HG03432 (cell line): ENCODE measurements at regions not wholly inside any gene's neighbourhood (a gene's known extent, or its start where the extent isn't known, plus 50 kb on each side); places are given as distances from the start of the nearest gene placed in this dataset.

ENCODE experiments used
- ATAC-seq: cut with Tn5 transposase; IDR thresholded peaks from one replicate; pipeline ENCODE4 v1.9.1; 2021; ENCODE audit warnings: mild to moderate bottlenecking, moderate library complexity; ENCODE audit not compliant: unreplicated experiment

- no peak for ATAC-seq
These were observed 304.4 kb downstream of the RRAGC start for GRCh38 chr1:38555130-38555529.

- ATAC-seq, result no peak
These were observed 308.0 kb downstream of the RRAGC start for GRCh38 chr1:38551318-38552307.

- no peak for ATAC-seq
These were observed 310.4 kb downstream of the RRAGC start for GRCh38 chr1:38549191-38549590.

GRCh38 chr1:38547321-38547720 is 312.3 kb downstream of the RRAGC start:
- no peak for ATAC-seq

GRCh38 chr1:38546636-38547035 is 312.9 kb downstream of the RRAGC start:
- ATAC-seq, result no peak

- ATAC-seq, result no peak
These were observed 318.3 kb downstream of the RRAGC start for GRCh38 chr1:38541223-38541622.

GRCh38 chr1:38539931-38540330 is 319.6 kb downstream of the RRAGC start:
- no peak for ATAC-seq

- no peak for ATAC-seq
These were observed 320.7 kb downstream of the RRAGC start for GRCh38 chr1:38538834-38539233.

- ATAC-seq, result no peak
These were observed 323.5 kb downstream of the RRAGC start for GRCh38 chr1:38536089-38536488.

GRCh38 chr1:38534473-38534823 is 325.1 kb downstream of the RRAGC start:
- ATAC-seq, result no peak

- no peak for ATAC-seq
These were observed 325.6 kb downstream of the RRAGC start for GRCh38 chr1:38533772-38534472.

GRCh38 chr1:38530957-38531356 is 328.6 kb downstream of the RRAGC start:
- no peak for ATAC-seq

GRCh38 chr1:38529946-38530345 is 329.6 kb downstream of the RRAGC start:
- no peak for ATAC-seq

GRCh38 chr1:38529391-38529790 is 330.2 kb downstream of the RRAGC start:
- no peak for ATAC-seq

GRCh38 chr1:38528623-38529022 is 330.9 kb downstream of the RRAGC start:
- no peak for ATAC-seq

- peak; percentile 87 for ATAC-seq
These were observed 332.1 kb downstream of the RRAGC start for GRCh38 chr1:38527373-38527966.

- ATAC-seq, result no peak
These were observed 333.5 kb downstream of the RRAGC start for GRCh38 chr1:38526046-38526445.

- ATAC-seq, result no peak
These were observed 334.1 kb downstream of the RRAGC start for GRCh38 chr1:38525343-38526043.

GRCh38 chr1:38524025-38524641 is 335.4 kb downstream of the RRAGC start:
- ATAC-seq, result no peak

GRCh38 chr1:38523568-38523939 is 336.0 kb downstream of the RRAGC start:
- ATAC-seq, result no peak
